D721Med (cell line): ENCODE measurements at regions not wholly inside any gene's neighbourhood (a gene's known extent, or its start where the extent isn't known, plus 50 kb on each side); places are given as distances from the start of the nearest gene placed in this dataset.

Experiments
- DNase-seq: peaks from one replicate; pipeline ENCODE4 v3.0.0; 2011; ENCODE audit warnings: low spot score; ENCODE audit not compliant: insufficient read length
- FAIRE-seq: peaks from 2 replicates; lab custom pipeline; 2011; peaks lifted over from hg19 to GRCh38; lab: Jason Lieb, UNC
- CTCF ChIP-seq: IDR thresholded peaks from 2 replicates; pipeline ENCODE4 v1.5.1; 2012; ENCODE audit warnings: mild to moderate bottlenecking, control low read depth; ENCODE audit not compliant: insufficient read depth; ENCODE audit errors: missing control alignments

- FAIRE-seq (no peak), DNase-seq (no peak)
- no peak for TF ChIP-seq CTCF
These were observed 164.7 kb upstream of the KLF12 start for GRCh38 chr13:74298923-74299322.

DNA sequence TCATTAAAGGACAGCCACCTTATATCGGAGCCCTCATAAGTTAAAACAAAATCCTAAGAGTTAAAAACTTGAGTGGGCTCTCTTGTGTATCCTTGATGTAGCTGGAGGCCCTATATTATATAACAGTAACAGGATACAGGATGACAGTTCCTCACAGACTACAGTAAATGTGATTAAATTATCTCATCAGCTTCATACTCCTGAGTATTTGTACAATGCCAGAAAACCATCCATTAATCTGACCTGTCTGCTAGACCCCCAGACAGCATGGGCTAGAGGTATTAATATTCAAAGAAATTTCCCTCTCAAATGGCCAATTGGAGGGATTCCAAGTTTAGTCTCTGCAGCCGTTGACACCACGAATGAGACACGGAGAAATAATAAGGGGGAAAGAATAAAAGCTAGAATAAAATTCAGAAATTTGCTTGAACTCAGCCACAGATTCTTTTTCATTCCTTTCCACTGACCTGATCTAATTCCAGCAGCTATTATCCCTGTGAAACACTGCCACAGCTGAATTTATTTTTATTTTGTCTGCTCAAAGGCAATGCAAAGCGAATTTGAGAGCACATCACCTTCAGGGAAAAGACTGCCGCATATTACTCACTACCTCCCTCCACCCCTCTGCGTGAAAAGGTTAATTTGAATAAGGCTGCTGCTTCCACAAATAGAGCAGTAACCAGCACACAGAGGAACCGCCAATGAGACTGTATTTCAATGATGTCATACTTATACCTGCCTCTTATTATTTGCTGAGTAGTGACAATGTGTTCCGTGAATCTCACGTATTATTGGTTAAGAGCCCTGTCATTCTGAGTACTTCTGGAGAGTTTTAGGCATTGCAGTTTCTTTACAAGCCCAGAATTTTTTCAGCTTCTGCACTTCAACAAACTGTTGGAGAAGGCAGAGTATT, 155.9 kb upstream of the KLF12 start:
- DNase-seq (no peak), FAIRE-seq (no peak)
- TF ChIP-seq CTCF = no peak

- FAIRE-seq (no peak), DNase-seq (no peak)
- no peak for TF ChIP-seq CTCF
These were observed 154.9 kb upstream of the KLF12 start for GRCh38 chr13:74289107-74289506.

- no peak for TF ChIP-seq CTCF
- no peak for FAIRE-seq
- no peak for DNase-seq
These were observed 154.2 kb upstream of the KLF12 start for GRCh38 chr13:74288361-74288911.

GRCh38 chr13:74287724-74288169, 153.5 kb upstream of the KLF12 start:
- no peak for DNase-seq
- FAIRE-seq = no peak
- TF ChIP-seq CTCF = no peak

DNA sequence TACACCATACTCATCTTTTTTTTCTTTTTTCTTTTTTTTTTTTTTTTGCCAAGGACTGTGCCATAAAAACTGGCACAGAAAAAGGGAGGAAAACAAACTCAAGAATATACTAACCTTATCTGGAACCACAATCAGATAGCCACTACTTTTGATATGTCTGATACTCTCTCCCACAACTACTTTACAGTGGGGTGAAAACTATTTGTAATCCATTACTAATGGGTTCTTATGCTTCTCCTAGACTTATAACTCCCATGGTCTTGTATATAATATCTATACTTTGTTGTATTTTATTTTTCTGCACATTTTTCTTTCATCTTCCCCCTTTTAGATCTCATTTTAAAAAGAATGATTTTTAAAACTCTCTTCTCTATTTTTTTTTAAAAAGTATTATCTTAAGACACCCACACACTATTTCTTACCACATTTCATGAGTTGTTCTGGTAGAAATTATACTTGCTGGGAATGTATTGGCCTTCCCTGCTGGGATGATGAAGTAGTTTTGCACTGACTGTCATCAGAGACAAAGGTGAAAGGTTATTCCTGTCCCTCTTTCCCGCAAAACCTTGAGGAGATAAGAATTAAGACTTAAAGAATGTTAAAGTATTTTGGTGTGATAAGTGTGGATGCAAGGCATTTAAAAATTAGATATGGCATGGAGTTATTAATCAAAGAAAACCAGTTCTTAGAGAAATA, 146.7 kb upstream of the KLF12 start:
- no peak for FAIRE-seq

More for the DNA sequence above, 146.7 kb upstream of the KLF12 start:
- TF ChIP-seq CTCF = no peak
- DNase-seq = no peak
